ENCODE measurements at regions not wholly inside any gene's neighbourhood (a gene's known extent, or its start where the extent isn't known, plus 50 kb on each side); places are given as distances from the start of the nearest gene placed in this dataset.
A peak's percentile ranks its signal among the peaks of the same experiment; 100 is the strongest.

- Histone ChIP-seq H3K36me3 (no peaks in the 10 kb centered on the region), H3K4me3 (no peak overlapping the region), H3K9me3 (replicated peaks in 1 of 11) (peaks cover 14 to 32% (median 24%) of the 10 kb centered on the region in 11 experiments), H3K27me3 (no peaks in the 10 kb centered on the region), H3K4me1 (peaks cover 14 to 53% (median 41%) of the 10 kb centered on the region in 10 experiments), H3K4me2 (peak overlapping the region in 8 of 11 experiments; percentile 9 to 63 (median 60); a peak in 13 of 22 replicates), H3K27ac (no peak overlapping the region), H3K9ac (no peak overlapping the region), H4K20me1 (no peaks in the 10 kb centered on the region)
- TF ChIP-seq Cebpa-rat (IDR thresholded peaks at IDR 0.05), result no peak
These were observed 236.3 kb downstream of the KLF6 start for GRCh38 chr10:3548702-3549101.

GRCh38 chr10:3548076-3548475 lies 236.9 kb downstream of the KLF6 start:
- Histone ChIP-seq H3K27me3 (no peaks in the 10 kb centered on the region), H3K27ac (no peak overlapping the region), H3K4me2 (0 out of 22 replicates have a peak overlapping the region, but pooled peaks of 1 of the 11 experiments have one; percentile 60), H3K4me3 (no peak overlapping the region), H3K36me3 (no peaks in the 10 kb centered on the region), H3K9me3 (replicated peaks in 1 of 11) (peaks cover 14 to 38% (median 27%) of the 10 kb centered on the region in 11 experiments), H3K9ac (no peak overlapping the region), H3K4me1 (peaks cover 14 to 46% (median 35%) of the 10 kb centered on the region in 10 experiments), H4K20me1 (no peaks in the 10 kb centered on the region)
- TF ChIP-seq Cebpa-rat (IDR thresholded peaks at IDR 0.05), result no peak

GRCh38 chr10:3544561-3544960 lies 240.4 kb downstream of the KLF6 start:
- Histone ChIP-seq H3K9me3 (replicated peaks in 1 of 11) (peaks cover 14 to 48% (median 37%) of the 10 kb centered on the region in 11 experiments), H3K9ac (no peak overlapping the region), H3K4me2 (no peak overlapping the region), H3K27me3 (no peaks in the 10 kb centered on the region), H3K4me3 (no peak overlapping the region), H3K36me3 (no peaks in the 10 kb centered on the region), H3K27ac (no peak overlapping the region), H3K4me1 (peaks cover 3 to 18% (median 10%) of the 10 kb centered on the region in 10 experiments; a peak in 19 of 20 replicates), H4K20me1 (no peaks in the 10 kb centered on the region)
- TF ChIP-seq Cebpa-rat (IDR thresholded peaks at IDR 0.05), result no peak

GRCh38 chr10:3542185-3542611 lies 242.8 kb downstream of the KLF6 start:
- no peak overlapping the region; a peak in 1 of 22 replicates for H3K4me2 ChIP-seq
- no peak overlapping the region for H3K9ac ChIP-seq
- H3K4me1 ChIP-seq, result peaks cover 0 to 14% (median 10%) of the 10 kb centered on the region in 10 experiments; a peak in 15 of 20 replicates
- no peak for TF ChIP-seq Cebpa-rat (IDR thresholded peaks at IDR 0.05)
- H3K9me3 ChIP-seq (replicated peaks in 1 of 11), result peaks cover under 1 to 31% (median 22%) of the 10 kb centered on the region in 11 experiments; a peak in 17 of 22 replicates
- no peak overlapping the region for H3K4me3 ChIP-seq
- H3K36me3 ChIP-seq, result no peaks in the 10 kb centered on the region
- H3K27ac ChIP-seq, result no peak overlapping the region
- H3K27me3 ChIP-seq, result no peaks in the 10 kb centered on the region
- H4K20me1 ChIP-seq, result no peaks in the 10 kb centered on the region

DNA sequence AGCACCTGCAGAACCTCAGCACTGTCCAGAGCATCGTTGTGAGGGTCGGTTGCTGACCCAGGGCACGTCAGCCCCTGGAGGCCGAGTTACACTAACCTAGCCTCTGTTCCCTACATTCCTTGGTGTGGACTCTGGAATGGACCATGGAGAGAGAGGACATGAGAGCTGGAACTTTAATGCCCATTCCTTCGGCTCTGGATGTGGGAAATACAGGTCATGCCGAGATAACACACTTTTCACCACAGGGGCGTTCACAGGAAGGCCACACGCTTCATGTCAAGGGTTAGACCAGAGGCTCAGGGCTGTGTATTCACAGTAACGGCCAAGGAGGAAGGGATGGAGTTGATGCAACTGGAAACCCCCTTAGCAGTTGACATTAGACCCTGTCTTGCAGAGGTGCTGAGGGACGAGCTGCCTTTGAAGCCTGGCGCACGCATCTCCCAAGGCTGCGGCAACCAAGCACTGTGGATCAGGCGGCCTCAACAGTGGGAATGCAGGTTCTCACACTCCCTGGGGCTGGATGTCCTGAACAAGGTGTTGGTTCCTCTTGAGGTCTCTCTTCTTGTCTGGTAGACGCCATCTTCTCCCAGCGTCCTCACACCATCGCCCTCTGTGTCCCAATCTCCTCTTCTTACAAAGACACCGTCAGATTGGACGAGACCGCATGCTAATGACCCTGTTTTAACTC lies 245.2 kb downstream of the KLF6 start:
- H4K20me1 ChIP-seq, result no peaks in the 10 kb centered on the region
- no peaks in the 10 kb centered on the region for H3K36me3 ChIP-seq
- H3K9ac ChIP-seq, result 0 out of 22 replicates have a peak overlapping the region, but pooled peaks of 1 of the 11 experiments have one; percentile 9
- no peak for TF ChIP-seq Cebpa-rat (IDR thresholded peaks at IDR 0.05)
- H3K4me3 ChIP-seq, result no peak overlapping the region
- peak overlapping the region in 2 of 11 experiments; percentile 20 to 39; a peak in 2 of 22 replicates for H3K27ac ChIP-seq
- peak overlapping the region in 9 of 11 experiments; percentile 2 to 56 (median 29); a peak in 11 of 22 replicates for H3K4me2 ChIP-seq
- H3K4me1 ChIP-seq, result peaks cover 11 to 25% (median 19%) of the 10 kb centered on the region in 10 experiments
- no peaks in the 10 kb centered on the region for H3K27me3 ChIP-seq
- peaks cover 0 to 24% (median 14%) of the 10 kb centered on the region in 11 experiments; a peak in 12 of 22 replicates for H3K9me3 ChIP-seq (replicated peaks in 1 of 11)

GRCh38 chr10:3538656-3539531 lies 246.1 kb downstream of the KLF6 start:
- peaks cover 0 to 18% (median 14%) of the 10 kb centered on the region in 11 experiments; a peak in 10 of 22 replicates for H3K9me3 ChIP-seq (replicated peaks in 1 of 11)
- peaks cover 11 to 29% (median 20%) of the 10 kb centered on the region in 10 experiments for H3K4me1 ChIP-seq
- no peak for TF ChIP-seq Cebpa-rat (IDR thresholded peaks at IDR 0.05)
- 0 out of 22 replicates have a peak overlapping the region, but pooled peaks of 1 of the 11 experiments have one; percentile 9 for H3K9ac ChIP-seq
- no peaks in the 10 kb centered on the region for H3K27me3 ChIP-seq
- no peaks in the 10 kb centered on the region for H3K36me3 ChIP-seq
- H3K4me3 ChIP-seq, result no peak overlapping the region
- H3K4me2 ChIP-seq, result peak overlapping the region in 9 of 11 experiments; percentile 2 to 56 (median 29); a peak in 12 of 22 replicates
- peak overlapping the region in 3 of 11 experiments; percentile 1 to 39 (median 20); a peak in 3 of 22 replicates for H3K27ac ChIP-seq
- H4K20me1 ChIP-seq, result no peaks in the 10 kb centered on the region

GRCh38 chr10:3538291-3538655 lies 246.7 kb downstream of the KLF6 start:
- Histone ChIP-seq H3K36me3 (no peaks in the 10 kb centered on the region), H3K27me3 (no peaks in the 10 kb centered on the region), H4K20me1 (no peaks in the 10 kb centered on the region), H3K4me3 (no peak overlapping the region), H3K27ac (no peak overlapping the region), H3K4me1 (peaks cover 14 to 32% (median 23%) of the 10 kb centered on the region in 10 experiments), H3K4me2 (no peak overlapping the region), H3K9me3 (replicated peaks in 1 of 11) (peaks cover 0 to 12% (median 10%) of the 10 kb centered on the region in 11 experiments; a peak in 10 of 22 replicates), H3K9ac (no peak overlapping the region)
- no peak for TF ChIP-seq Cebpa-rat (IDR thresholded peaks at IDR 0.05)

GRCh38 chr10:3537518-3537917 lies 247.5 kb downstream of the KLF6 start:
- no peak for TF ChIP-seq Cebpa-rat (IDR thresholded peaks at IDR 0.05)
- H3K9me3 ChIP-seq (replicated peaks in 1 of 11), result peaks cover 0 to 5% (median 3%) of the 10 kb centered on the region in 11 experiments; a peak in 5 of 22 replicates
- H3K27me3 ChIP-seq, result no peaks in the 10 kb centered on the region
- H3K27ac ChIP-seq, result no peak overlapping the region
- H3K36me3 ChIP-seq, result no peaks in the 10 kb centered on the region
- no peak overlapping the region for H3K4me2 ChIP-seq
- H3K4me3 ChIP-seq, result no peak overlapping the region
- H3K9ac ChIP-seq, result no peak overlapping the region
- peaks cover 22 to 38% (median 31%) of the 10 kb centered on the region in 10 experiments for H3K4me1 ChIP-seq
- no peaks in the 10 kb centered on the region for H4K20me1 ChIP-seq

DNA sequence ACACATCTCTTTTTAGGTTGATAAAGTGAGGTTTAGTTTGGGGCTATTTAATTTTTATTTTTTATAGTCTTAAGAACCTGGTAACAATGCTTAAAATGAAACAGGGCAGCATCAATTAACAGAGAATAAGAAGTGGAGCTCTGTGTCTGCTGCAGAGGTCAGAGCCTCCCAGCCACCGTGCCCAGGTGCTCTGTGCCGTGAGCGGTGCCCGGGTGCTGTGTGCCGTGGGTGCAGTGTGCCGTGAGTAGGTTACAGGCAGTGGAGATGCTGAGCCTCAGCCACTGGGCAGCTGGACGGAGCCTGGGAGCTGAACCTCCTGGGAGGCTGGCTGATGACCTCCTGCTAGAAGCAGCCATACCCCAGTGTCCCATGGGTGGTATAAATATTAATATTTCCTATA lies 250.0 kb downstream of the KLF6 start:
- no peaks in the 10 kb centered on the region for H3K27me3 ChIP-seq
- H3K4me2 ChIP-seq, result peak overlapping the region in 6 of 11 experiments; percentile 26 to 64 (median 52); a peak in 11 of 22 replicates
- TF ChIP-seq Cebpa-rat (IDR thresholded peaks at IDR 0.05), result no peak

More for the DNA sequence above, 250.0 kb downstream of the KLF6 start:
- Histone ChIP-seq H3K9me3 (replicated peaks in 1 of 11) (no peaks in the 10 kb centered on the region), H3K9ac (no peak overlapping the region), H3K4me3 (no peak overlapping the region), H3K4me1 (peaks cover 26 to 56% (median 42%) of the 10 kb centered on the region in 10 experiments), H3K36me3 (no peaks in the 10 kb centered on the region), H3K27ac (no peak overlapping the region), H4K20me1 (no peaks in the 10 kb centered on the region)
